ENCODE measurements at regions not wholly inside any gene's neighbourhood (a gene's known extent, or its start where the extent isn't known, plus 50 kb on each side); places are given as distances from the start of the nearest gene placed in this dataset.

- H3K27ac ChIP-seq (ENCODE audit: low read length), result no peak overlapping the region
Measured at GRCh38 chr9:120187758-120188157, 392.2 kb downstream of the CDK5RAP2 start.

GRCh38 chr9:120186276-120186675, 393.7 kb downstream of the CDK5RAP2 start:
- no peaks in the 10 kb centered on the region for H3K9me3 ChIP-seq (ENCODE audit: insufficient read depth, low read length)
- H2AFZ ChIP-seq (ENCODE audit: low read depth, low read length), result no peak overlapping the region
- H3K4me3 ChIP-seq (ENCODE audit: low read length), result no peak overlapping the region
- H3K79me2 ChIP-seq (ENCODE audit: low read length), result no peaks in the 10 kb centered on the region
- no peak overlapping the region for H3K4me2 ChIP-seq (ENCODE audit: low read length)
- H4K20me1 ChIP-seq (ENCODE audit: insufficient read depth, low read length), result no peaks in the 10 kb centered on the region
- no peak overlapping the region for H3K9ac ChIP-seq (ENCODE audit: low read length)
- H3K36me3 ChIP-seq (replicated peaks; ENCODE audit: low read depth, low read length), result no peaks in the 10 kb centered on the region
- H3K4me1 ChIP-seq (ENCODE audit: low read length), result no peaks in the 10 kb centered on the region
- no peak for TF ChIP-seq CTCF (IDR thresholded peaks at IDR 0.05; ENCODE audit: low read depth, low read length)
- no peak for TF ChIP-seq EZH2phosphoT487 (IDR thresholded peaks at IDR 0.05; ENCODE audit: low read depth)
- H3K27me3 ChIP-seq (ENCODE audit: low read depth, low read length), result peaks cover 24% of the 10 kb centered on the region
- no peak overlapping the region for H3K27ac ChIP-seq (ENCODE audit: low read length)

More at GRCh38 chr9:120187758-120188157, 392.2 kb downstream of the CDK5RAP2 start:
- Histone ChIP-seq H3K79me2 (ENCODE audit: low read length) (no peaks in the 10 kb centered on the region), H3K9ac (ENCODE audit: low read length) (no peak overlapping the region), H3K4me3 (ENCODE audit: low read length) (no peak overlapping the region), H3K9me3 (ENCODE audit: insufficient read depth, low read length) (no peaks in the 10 kb centered on the region), H3K27me3 (ENCODE audit: low read depth, low read length) (peaks cover 28% of the 10 kb centered on the region), H3K4me1 (ENCODE audit: low read length) (no peaks in the 10 kb centered on the region), H4K20me1 (ENCODE audit: insufficient read depth, low read length) (no peaks in the 10 kb centered on the region), H3K36me3 (replicated peaks; ENCODE audit: low read depth, low read length) (no peaks in the 10 kb centered on the region), H2AFZ (ENCODE audit: low read depth, low read length) (no peak overlapping the region), H3K4me2 (ENCODE audit: low read length) (no peak overlapping the region)
- TF ChIP-seq CTCF (IDR thresholded peaks at IDR 0.05; ENCODE audit: low read depth, low read length), result no peak
- TF ChIP-seq EZH2phosphoT487 (IDR thresholded peaks at IDR 0.05; ENCODE audit: low read depth), result no peak

- Histone ChIP-seq H3K9me3 (ENCODE audit: insufficient read depth, low read length) (no peaks in the 10 kb centered on the region), H3K9ac (ENCODE audit: low read length) (no peak overlapping the region), H2AFZ (ENCODE audit: low read depth, low read length) (no peak overlapping the region), H3K36me3 (replicated peaks; ENCODE audit: low read depth, low read length) (no peaks in the 10 kb centered on the region), H3K4me1 (ENCODE audit: low read length) (no peaks in the 10 kb centered on the region), H3K4me2 (ENCODE audit: low read length) (no peak overlapping the region), H3K27ac (ENCODE audit: low read length) (no peak overlapping the region), H4K20me1 (ENCODE audit: insufficient read depth, low read length) (no peaks in the 10 kb centered on the region), H3K79me2 (ENCODE audit: low read length) (no peaks in the 10 kb centered on the region), H3K4me3 (ENCODE audit: low read length) (no peak overlapping the region), H3K27me3 (ENCODE audit: low read depth, low read length) (peaks cover 16% of the 10 kb centered on the region)
- no peak for TF ChIP-seq CTCF (IDR thresholded peaks at IDR 0.05; ENCODE audit: low read depth, low read length)
- TF ChIP-seq EZH2phosphoT487 (IDR thresholded peaks at IDR 0.05; ENCODE audit: low read depth), result no peak
Measured at GRCh38 chr9:120184266-120184665, 395.7 kb downstream of the CDK5RAP2 start.

- no peak overlapping the region for H3K4me3 ChIP-seq (ENCODE audit: low read length)
- H3K36me3 ChIP-seq (replicated peaks; ENCODE audit: low read depth, low read length), result no peaks in the 10 kb centered on the region
- no peak overlapping the region for H3K4me2 ChIP-seq (ENCODE audit: low read length)
- no peaks in the 10 kb centered on the region for H4K20me1 ChIP-seq (ENCODE audit: insufficient read depth, low read length)
- no peaks in the 10 kb centered on the region for H3K4me1 ChIP-seq (ENCODE audit: low read length)
- no peak for TF ChIP-seq CTCF (IDR thresholded peaks at IDR 0.05; ENCODE audit: low read depth, low read length)
- TF ChIP-seq EZH2phosphoT487 (IDR thresholded peaks at IDR 0.05; ENCODE audit: low read depth), result no peak
- no peak overlapping the region for H2AFZ ChIP-seq (ENCODE audit: low read depth, low read length)
- peaks cover 14% of the 10 kb centered on the region for H3K27me3 ChIP-seq (ENCODE audit: low read depth, low read length)
- H3K9ac ChIP-seq (ENCODE audit: low read length), result no peak overlapping the region
- no peaks in the 10 kb centered on the region for H3K79me2 ChIP-seq (ENCODE audit: low read length)
- H3K27ac ChIP-seq (ENCODE audit: low read length), result no peak overlapping the region
- H3K9me3 ChIP-seq (ENCODE audit: insufficient read depth, low read length), result no peaks in the 10 kb centered on the region
Measured at GRCh38 chr9:120183615-120184014, 396.4 kb downstream of the CDK5RAP2 start.

All from OCI-LY3 (cell line).